Kidney glomerular epithelial cell (primary cell): ENCODE measurements at regions not wholly inside any gene's neighbourhood (a gene's known extent, or its start where the extent isn't known, plus 50 kb on each side); places are given as distances from the start of the nearest gene placed in this dataset.

Experiments used
- DNase-seq: peaks from one replicate; lab custom pipeline; 2025; lab: John Stamatoyannopoulos, UW

DNA sequence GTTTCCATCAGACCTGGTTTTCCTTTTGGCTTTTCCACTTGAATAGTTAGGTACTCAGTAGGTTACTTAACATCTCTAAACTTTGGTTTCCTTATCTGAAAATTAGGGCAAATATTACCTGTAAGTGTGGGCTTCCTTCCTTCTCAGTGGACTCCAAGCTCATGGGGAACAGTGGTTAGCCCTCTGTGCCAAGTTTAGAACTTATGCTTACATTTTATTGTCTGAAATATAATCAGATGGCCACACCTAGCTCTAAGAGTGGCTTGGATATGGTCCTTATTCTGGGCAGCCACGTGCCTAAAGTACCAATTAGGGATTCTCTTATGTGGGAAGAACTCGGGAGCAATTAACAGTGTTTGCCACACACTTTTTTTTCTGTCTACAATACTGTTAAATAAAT, 133.9 kb downstream of the UCHL1 start:
- DNase-seq, result no peak

DNA sequence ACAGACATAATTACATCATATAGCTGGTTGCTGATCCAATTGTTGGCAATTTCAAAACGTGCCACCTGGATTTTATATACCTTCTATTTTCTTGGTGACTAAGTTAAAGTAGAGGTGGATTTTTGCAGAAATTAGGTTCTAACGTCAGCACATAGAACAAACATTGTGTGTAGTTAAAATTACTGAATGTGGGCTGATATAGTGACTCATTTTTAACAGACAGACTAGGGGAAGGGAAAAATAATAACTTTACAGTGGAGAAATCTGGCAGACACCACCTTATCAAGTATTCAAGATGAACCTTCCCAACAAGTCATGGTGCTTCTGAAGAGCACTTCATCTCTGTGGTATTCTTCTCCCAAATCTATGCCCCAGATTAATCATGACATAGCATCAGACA, 134.5 kb downstream of the UCHL1 start:
- DNase-seq, result no peak

DNA sequence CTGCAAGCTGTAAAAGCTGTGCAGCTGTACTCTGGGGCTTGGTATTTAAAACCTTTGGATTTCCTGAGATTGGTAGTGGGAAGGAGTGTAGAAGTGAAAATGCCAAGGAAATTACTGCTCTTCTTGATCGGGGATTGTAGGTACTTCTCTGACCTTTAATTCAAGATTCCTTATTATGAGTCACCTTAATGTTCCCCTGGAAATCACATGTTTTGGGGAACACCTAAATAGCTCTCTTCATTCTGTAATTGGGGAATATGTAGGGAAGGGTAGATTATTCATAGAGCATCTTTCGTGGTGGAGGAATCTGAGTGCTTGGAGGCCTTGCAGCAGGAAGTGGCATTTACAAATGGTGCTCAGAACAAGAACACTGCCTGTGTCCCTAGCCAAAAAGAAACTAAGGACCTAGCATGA, 137.8 kb downstream of the UCHL1 start:
- DNase-seq, result no peak

DNA sequence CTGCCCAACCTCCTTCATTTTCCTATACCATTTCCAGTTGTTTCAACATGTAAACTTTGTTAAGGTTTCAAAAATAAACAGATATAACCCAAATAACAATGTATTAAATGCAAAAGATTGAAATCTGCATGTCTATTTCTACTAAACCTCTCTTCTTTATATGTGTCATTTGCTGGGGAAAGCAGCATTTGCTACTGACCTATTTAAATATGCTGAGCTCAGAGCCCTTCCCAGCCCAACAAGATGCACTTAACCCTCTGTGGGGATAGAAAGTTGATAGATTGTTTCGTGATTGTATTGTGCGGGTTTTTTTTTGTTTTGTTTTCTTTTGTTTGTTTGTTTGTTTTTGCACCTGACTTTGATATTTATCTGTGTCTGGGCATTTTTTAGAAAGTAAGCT, 139.5 kb downstream of the UCHL1 start:
- DNase-seq, result no peak

DNA sequence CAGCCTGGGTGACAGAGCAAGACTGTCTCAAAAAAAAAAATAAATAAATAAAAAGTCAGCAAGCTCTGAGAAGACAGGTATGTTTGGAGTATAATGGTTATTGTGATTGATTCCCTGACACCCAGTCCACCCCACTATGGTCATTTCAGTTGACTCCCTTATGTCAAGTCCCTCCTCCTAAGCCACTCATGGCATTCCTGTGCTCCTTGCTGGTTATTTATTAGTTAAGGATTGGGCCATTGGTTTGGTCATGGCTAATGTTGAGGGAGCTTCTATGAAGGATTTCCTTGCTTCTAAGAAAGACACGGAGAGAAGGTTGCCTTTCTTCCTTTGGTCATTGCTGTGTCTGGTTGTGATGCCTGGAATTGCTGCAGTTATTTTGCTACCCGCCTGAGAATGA, 140.1 kb downstream of the UCHL1 start:
- no peak for DNase-seq

DNA sequence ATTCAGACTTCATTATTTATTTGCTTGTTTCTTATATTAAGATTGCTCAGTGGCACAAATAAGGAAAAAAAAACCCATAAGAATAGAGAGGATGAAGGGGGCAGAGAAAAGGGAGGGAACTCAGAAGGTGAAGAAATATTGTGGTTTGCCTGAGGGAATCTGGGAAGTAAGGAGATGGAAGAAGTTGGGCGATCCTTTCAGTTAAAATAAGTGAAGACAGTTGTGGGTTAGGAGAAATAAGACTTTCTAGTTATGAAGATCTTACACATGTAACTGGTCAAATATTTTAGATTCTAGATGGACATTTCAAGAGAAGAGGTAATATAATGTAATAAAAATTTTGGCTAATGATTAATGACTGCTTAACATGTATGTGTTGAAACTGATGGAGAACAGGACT, 138.7 kb upstream of the LIMCH1 start:
- no peak for DNase-seq

DNA sequence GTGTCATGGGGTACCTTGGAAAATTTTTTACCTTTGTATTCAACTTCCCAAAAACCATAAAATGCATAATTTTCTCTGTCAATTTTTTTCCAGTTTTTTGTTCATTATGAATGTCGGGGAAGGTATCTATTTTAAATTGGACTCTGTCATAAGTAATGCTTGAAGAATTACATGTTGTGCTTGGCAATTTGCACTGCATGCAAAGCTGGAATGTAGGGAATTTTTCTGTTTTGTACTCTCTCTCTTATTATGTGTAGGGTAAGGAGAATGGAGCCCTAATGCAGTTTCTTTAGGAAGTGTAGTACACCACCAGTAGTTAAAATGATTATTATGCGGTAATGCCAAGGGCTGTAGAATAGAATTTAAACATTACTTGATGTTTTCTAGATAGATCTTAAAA, 137.7 kb upstream of the LIMCH1 start:
- no peak for DNase-seq

DNA sequence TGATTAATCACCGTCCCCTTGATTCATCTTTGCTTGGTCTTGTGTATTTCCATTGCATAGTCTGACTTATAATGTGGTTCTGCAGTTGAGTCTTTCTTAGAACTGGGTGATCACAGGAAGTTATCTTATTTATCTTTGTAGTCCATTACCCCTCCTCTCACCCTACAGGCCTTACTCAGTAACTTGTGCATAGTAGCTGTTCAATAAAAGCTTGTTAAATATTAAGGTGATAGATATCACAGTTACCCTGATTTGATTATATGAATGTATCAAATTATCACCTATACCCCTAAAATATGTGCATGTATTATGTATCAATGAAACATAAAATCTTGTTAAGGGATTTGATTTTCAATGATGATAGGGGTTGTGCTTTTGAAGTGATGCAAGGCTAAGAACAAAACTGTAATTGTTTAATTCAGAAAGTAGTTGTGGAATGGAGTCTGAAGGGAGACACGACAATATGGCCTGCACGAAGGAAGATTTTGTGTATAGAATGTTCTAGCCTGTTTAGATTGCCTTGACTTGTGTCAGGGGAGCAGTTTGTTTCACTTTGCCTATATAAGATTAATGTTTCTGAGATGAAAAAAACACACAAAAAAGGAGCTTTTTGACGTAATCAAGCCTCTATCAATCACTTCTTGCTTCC, 132.4 kb upstream of the LIMCH1 start:
- no peak for DNase-seq

DNA sequence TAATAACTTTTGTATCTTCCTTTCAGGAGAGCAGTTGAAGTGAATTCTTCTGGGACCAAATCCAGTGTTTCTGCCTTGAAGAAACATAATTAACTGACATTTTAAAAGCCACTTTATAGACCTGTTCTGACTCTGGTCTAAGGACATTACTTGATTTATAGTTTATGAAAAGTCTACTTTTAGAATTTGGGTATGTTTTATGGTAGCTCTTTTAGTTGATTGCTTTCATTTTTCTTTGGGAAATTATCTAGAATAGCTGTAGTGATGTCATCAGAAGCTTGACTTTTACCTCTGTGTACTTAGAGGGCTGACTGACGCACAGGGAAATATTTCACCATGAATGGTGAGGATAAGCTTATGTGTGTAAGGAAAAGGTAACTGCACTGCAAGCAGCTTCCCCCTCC, 131.8 kb upstream of the LIMCH1 start:
- DNase-seq, result no peak

DNA sequence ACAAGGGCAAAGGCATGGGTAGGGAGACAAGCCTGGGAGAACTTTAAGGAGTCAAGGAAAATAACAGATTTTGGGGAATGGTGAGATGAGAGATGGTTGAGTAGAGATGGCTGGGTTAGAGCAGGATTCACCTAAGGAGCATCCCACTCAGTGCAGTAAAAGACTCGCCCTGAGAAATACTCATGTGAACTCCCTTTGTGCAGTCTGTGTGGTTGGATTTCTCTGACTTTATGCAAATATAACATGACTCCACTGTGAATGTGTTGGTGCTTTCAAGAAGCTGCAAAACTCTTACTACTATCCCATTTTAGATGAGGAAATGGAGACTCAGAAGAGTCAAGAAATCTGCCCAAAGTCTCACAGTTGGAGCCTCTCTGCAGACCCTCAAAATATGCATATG, 129.8 kb upstream of the LIMCH1 start:
- DNase-seq, result no peak

DNA sequence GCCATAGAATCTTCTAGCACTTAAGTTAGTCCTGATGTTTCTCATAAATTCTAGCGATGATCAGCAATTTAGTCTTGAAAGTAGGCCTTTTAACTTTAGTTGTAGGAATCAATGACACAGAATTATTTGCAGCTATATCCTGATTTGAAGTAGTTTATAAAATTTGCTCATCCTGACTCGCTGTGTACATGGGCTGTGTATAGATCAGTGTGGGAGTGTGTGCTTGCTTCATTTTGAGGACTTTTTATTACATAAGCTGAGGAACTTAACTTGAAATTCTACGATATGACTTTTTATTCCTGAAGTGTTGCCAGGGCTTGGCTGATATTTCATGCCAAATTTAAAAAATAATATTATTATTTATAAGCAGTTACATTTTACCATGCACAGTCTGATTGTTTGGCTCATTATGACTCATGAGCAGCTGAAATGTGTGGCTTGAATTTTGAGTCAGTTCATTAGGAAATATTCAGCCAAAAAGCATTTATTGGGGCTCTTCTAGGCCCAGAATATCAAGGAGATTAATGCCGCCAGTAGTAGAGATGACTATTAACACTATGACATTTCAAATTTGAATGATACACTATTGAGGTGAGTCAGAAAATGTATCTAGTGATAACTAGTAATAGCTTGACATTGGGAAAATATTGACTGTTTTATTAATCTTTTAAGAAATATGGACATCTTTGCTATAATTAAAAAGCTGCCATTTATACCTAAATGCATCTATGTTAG, 128.9 kb upstream of the LIMCH1 start:
- no peak for DNase-seq

DNA sequence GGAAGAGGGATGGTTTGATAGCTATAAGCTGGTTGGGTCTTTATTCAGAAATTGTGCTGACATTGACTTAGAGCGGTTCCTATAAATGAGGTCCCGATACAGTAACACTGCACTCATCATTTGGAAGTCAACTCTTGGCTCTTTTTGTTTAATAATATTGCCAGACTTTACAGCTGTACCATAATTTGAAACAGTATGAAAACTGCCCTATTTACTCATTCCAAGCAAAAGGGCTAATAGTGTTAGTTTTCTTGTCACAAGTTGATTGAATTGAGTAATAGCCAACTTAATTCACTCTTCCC, 128.4 kb upstream of the LIMCH1 start:
- DNase-seq, result no peak

DNA sequence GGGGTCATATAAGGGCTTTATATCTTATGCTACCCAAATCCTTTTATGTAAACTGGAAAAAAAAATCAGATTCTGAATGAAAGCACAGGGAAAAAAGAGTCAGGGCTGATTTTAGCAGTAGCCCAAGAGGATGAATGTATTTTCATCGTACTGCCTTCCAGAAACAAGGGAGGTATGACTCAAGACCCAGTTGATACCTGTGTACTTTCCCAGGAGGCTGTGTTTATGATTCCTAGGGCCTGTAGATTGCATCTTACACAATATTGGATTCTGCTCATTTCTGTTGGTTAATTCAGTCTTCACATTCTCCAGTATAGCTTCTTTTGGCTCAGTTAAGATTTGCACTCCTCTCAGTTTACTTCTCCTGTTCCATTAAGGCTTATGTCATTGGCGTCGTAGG, 127.9 kb upstream of the LIMCH1 start:
- DNase-seq, result no peak

DNA sequence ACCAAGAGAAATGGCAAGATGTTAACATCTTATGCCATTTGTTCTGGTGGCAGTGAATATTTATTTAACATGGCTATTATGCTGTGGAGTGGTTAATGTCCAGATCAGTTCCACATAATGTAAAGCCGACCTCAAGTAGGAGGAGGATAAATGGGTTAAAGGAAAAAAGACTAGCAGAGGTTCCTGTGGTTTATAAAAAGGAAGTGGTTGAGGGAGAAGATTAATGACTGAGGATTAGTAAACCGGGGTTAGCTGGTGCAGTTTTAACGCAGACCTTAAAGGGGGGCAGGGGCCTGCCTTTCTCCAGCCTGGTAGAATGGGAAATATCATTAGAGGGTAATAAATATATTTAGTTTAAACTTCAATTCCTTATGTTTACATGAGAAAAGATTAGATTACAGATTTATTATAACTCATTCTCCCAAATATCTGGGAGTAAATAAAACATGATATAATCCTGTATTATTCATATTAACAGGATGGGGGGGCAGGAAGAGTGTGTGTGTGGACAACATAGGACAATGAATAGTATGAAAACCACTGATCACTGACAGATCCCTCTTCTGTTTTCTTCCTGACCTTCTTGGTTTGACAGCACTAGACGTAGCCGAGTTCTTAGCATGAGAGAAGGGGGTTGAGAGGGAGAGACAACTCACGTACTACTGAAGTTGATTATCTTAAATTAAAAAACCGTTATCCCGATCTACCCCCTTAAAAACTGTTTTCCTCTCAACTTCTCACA, 124.1 kb upstream of the LIMCH1 start:
- DNase-seq, result no peak

DNA sequence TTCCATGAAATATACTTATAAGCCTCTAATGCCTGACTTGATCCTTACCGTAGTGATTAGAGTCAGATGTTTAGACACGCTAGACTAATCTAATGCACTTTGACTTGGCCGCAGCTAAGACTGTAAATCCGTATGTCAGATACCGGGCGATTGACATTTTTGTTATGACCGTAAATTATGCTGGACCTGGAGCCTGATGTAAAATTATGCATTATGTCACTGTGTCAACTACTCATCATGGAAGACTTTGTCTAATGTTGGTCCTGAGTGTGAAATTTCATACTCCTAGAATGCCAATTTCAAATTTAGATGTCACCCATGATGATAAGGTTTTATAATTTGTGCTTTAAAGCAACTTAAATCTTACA, 123.6 kb upstream of the LIMCH1 start:
- no peak for DNase-seq

DNA sequence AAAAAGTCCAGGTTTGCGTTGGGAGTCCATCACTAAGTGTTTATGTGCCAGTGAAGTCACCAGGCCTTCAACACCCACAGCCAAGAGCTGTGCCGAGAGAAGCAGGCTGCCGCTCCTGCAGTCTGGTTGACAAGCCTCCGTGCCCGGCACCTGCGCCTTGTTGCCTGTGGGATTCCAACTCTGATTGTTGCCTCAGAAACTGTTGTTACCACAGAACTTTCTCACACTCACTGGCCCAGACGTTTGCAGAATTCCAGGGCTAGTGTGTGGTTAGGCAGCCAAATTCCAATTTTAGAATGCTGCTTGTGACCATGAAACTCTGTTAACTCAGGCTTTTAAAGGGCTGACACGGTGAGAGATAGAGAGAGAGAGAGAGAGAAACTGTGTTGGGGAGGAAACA, 119.5 kb upstream of the LIMCH1 start:
- peak; percentile 53 for DNase-seq

DNA sequence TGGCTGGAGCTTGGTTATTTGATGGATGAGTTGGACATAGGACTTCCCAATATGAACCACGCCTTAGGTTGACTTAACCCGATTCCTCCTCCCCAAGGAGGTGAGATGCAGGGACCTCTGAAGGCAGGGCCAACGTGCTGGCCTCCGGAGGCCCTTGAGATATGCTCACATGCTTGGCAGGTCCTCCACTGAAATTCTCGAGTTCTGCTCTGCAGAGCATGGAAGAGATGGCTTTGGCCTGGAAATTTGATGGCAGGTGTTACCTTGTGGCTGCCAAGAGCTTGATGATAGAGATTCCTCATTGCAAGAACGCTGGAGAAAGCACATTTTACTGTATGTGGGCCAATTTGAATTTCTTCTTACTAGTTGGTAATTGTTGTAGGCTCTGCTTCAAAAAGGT, 117.4 kb upstream of the LIMCH1 start:
- DNase-seq, result no peak

DNA sequence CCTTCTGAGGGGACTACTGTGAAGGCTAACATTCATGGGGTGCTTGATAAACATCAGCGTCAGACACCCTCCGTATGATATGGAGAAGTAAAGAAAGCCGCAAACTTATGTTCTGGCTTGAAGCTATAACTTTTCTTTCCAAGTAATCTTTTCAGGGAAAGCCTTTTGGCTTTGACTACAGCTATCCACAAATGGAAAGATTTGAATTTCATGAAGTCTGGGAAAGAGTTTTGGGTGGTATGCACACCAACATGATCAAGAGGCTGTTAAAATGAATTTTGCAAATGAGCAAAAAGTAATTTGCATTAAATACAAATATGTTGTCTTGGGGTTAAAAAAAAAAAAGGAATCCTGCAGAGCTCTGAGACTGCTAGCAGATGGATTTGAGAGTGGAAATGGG, 114.8 kb upstream of the LIMCH1 start:
- no peak for DNase-seq

DNA sequence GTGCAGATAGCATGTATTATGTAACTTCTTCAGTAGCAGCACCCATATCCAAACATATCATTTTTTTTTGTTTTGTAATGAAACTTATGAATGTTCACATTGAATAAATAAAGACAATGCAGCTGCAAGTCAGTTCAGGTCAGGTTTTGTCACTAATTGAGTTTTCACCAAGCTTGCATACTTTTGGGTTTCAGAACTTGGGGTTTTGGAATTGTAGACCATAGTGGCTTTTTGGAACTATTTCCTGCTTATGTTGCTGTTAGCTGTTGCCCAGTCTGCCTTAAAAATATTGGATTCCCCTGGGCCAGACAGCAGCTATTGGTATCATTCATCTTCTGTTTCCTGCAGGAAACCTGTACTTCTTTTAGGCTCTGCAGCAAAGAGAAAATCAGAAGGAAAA, 113.4 kb upstream of the LIMCH1 start:
- DNase-seq, result no peak

DNA sequence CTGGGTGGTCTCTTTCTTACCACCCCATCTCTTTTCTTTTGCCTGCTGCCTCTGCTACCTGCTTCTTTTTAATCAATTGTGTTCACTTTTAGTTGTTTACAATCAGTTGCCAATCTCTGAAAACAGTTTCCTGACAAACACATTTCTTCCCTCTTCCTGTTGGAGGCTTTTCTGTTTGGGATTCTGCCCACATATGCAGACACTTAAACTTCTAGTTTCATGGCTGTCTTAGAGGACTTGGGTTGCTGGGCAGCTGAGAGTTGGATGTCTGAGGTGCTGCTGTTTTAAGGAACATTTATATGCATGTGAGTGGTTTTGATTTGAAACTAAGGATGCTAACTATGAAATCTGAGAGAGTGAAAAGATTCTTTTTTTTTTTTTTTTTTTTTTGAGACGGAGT, 112.3 kb upstream of the LIMCH1 start:
- no peak for DNase-seq

DNA sequence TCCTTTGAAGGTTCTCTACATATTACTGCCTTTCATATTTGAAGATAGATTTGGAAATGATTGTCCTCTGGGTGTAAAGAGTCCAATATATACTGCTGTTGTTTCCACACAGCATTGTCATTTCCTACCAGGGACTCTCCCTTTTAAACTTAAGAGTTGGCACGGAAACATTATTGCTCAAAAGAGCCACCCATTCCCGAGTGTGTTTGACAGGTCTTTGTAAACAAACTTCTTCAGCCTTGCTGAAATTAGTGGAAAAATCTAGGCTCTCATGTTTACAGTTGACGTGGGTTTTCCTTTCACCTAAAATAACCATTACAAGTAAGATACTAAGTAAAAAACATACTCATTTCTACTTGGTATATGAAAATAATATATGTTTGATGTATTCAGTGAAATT, 111.4 kb upstream of the LIMCH1 start:
- DNase-seq, result no peak

DNA sequence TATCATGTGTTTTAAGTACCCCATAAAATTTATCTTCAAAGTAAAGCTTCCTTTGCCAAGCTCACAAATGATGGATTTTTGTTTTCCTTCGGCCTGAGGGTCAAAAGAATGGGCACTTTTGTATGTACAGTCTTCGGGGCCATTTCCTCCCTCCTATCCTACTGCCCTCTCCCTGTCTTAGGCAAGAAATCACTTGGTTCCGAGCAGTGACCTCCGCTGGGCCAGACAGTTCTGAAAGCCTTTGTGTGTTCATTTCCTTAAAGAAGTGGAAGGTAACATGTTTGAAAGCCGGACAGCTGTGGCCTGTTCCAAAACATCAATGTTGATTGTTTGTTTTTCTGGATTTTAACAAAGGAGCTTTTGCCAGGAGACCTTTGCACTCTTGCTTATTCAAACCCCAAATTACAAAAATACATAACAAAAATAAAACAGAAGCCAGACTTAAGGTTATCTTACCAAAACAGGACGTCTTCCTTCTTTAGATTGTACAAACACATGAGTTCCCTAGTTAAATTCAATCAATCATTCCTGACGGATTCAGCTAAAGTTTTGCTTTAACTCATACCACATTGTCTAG, 110.6 kb upstream of the LIMCH1 start:
- no peak for DNase-seq

DNA sequence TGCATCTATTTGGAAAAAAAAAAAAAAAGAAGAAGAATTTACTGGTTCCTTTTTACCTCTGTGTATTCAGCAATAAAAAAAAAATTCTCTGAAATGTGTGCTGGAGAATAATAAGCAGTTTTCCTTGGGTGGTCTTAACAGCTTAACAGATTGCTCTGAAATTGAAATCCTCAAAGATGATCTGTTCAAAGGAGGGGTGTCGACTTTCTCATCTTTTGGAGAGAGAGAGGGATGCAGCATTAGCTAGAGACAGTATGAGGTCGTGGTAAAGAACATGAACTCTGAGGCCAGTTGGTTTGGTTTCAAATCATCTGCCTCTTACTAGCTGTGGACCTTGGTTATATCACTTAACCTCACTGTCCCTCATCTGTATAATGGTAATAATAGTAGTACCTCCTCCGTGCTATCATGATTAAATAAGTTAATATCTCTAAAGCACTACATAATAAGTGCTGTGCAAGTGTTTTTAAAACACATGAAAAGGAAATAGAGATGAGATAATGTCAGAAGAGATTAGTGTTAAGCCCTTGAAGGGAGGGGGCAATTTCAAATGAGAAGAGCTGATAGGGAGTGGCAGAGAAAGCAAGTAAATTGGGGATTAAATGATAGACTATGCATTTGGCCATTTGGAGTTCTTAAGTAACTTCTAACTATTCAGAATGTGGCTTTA, 109.9 kb upstream of the LIMCH1 start:
- DNase-seq, result no peak
